ENCODE measurements at regions not wholly inside any gene's neighbourhood (a gene's known extent, or its start where the extent isn't known, plus 50 kb on each side); places are given as distances from the start of the nearest gene placed in this dataset.
A peak's percentile ranks its signal among the peaks of the same experiment; 100 is the strongest.
"Not testable (repeated sequence)": the region's sequence is repeated elsewhere in the genome, so short reads cannot be mapped to it uniquely, and the experiment has no call there.

GRCh38 chr2:168326572-168326971 lies 79.2 kb upstream of the STK39 start:
- no peak overlapping the region for H3K27ac Mint-ChIP-seq
- H3K9me3 Mint-ChIP-seq = peaks cover 5 to 38% (median 21%) of the 10 kb centered on the region in 7 donors
- peaks cover 0 to 5% (median 0%) of the 10 kb centered on the region in 3 donors for H3K27me3 Mint-ChIP-seq
- H3K36me3 Mint-ChIP-seq = peaks cover 0 to 19% of the 10 kb centered on the region in 2 donors
- DNase-seq (no peak), ATAC-seq (ENCODE audit: low read depth in 2 of 2) (no peak)
- no peak overlapping the region for H3K4me3 Mint-ChIP-seq
- H3K4me1 Mint-ChIP-seq = no peaks in the 10 kb centered on the region

DNA sequence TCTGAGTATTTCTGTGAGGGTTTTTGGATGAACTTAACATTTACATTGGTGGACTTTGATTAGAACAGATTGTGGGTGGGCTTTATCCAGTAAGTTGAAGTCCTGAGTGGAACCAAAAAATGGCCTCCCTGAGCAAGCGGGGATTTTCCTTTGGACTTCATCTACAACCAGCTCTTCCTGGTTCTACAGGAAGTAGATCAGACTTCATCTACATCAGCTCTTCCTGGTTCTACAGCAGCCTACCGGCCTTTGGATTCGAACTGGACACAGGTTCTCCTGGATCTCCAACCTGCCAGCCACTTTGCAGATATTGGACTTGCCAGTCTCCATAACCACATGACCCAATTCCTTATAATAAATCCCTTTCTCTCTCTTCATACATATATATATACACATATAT lies 79.9 kb upstream of the STK39 start:
- peaks cover 0 to 19% of the 10 kb centered on the region in 2 donors for H3K36me3 Mint-ChIP-seq
- peaks cover 5 to 41% (median 25%) of the 10 kb centered on the region in 7 donors for H3K9me3 Mint-ChIP-seq
- H3K27ac Mint-ChIP-seq = no peak overlapping the region
- no peaks in the 10 kb centered on the region for H3K4me1 Mint-ChIP-seq
- DNase-seq = no peak
- peaks cover 0 to 5% (median 0%) of the 10 kb centered on the region in 3 donors for H3K27me3 Mint-ChIP-seq
- no peak overlapping the region for H3K4me3 Mint-ChIP-seq
- no peak for ATAC-seq (ENCODE audit: low read depth in 2 of 2)

DNA sequence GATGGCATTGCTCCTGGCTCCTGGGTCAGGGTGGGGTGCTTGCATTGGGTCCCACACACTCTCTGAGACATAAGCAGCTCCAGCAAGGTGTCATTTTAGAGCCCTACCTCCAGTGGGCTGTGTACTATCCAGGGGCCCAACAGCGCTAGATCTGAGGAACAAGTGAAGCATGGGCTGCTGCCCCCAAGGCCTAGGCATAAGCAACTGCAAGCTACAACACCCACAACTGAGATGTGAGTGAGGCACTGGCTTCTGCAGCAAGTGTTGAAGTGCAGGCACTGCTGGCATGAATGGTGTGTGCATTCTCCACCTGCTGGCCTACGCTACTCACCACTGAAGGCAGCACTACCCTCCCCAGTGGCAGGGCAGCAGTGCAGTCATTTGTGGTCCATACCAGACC lies 81.0 kb upstream of the STK39 start:
- Mint-ChIP-seq H3K4me3 (no peak overlapping the region), H3K9me3 (peaks cover 5 to 41% (median 26%) of the 10 kb centered on the region in 7 donors), H3K36me3 (peaks cover 0 to 19% of the 10 kb centered on the region in 2 donors), H3K4me1 (no peaks in the 10 kb centered on the region), H3K27ac (no peak overlapping the region), H3K27me3 (no peaks in the 10 kb centered on the region)
- DNase-seq (no peak), ATAC-seq (ENCODE audit: low read depth in 2 of 2) (no peak)

GRCh38 chr2:168330624-168331423 lies 83.4 kb upstream of the STK39 start:
- H3K4me1 Mint-ChIP-seq = no peaks in the 10 kb centered on the region
- ATAC-seq (ENCODE audit: low read depth in 2 of 2) = no peak
- no peak overlapping the region for H3K4me3 Mint-ChIP-seq
- H3K36me3 Mint-ChIP-seq = peaks cover 0 to 19% of the 10 kb centered on the region in 2 donors
- peaks cover 5 to 41% (median 26%) of the 10 kb centered on the region in 7 donors for H3K9me3 Mint-ChIP-seq
- no peak for DNase-seq
- no peak overlapping the region for H3K27ac Mint-ChIP-seq
- no peaks in the 10 kb centered on the region for H3K27me3 Mint-ChIP-seq

DNA sequence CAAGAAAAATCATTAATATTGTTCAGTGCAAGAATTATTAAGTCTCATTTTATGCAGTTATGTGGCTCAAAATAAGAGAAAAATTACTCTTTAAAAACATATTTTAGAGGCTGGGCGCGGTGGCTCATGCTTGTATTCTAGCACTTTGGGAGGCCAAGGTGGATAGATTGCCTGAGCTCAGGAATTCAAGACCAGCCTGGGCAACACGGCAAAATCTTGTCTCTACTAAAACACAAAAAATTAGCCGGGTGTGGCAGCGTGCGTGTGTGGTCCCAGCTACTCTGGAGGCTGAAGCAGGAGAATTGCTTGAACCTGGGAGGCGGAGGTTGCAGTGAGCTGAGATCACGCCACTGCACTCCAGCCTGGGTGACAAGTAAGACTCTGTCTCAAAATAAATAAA lies 87.9 kb upstream of the STK39 start:
- H3K4me3 Mint-ChIP-seq; H3K36me3 Mint-ChIP-seq; DNase-seq; ATAC-seq (ENCODE audit: low read depth in 2 of 2); H3K27me3 Mint-ChIP-seq; H3K27ac Mint-ChIP-seq; H3K4me1 Mint-ChIP-seq: not testable (repeated sequence)
- peaks cover 5 to 18% (median 17%) of the 10 kb centered on the region in 7 donors for H3K9me3 Mint-ChIP-seq

- Mint-ChIP-seq H3K9me3 (peaks cover 0 to 4% (median 1%) of the 10 kb centered on the region in 7 donors), H3K4me1 (peaks cover 0 to 4% (median 0%) of the 10 kb centered on the region in 3 donors), H3K36me3 (no peaks in the 10 kb centered on the region), H3K27ac (no peak overlapping the region), H3K27me3 (peaks cover 0 to 8% (median 5%) of the 10 kb centered on the region in 3 donors), H3K4me3 (no peak overlapping the region)
- DNase-seq (peak; percentile 10), ATAC-seq (ENCODE audit: low read depth in 2 of 2) (peak; percentile 67 to 71)
These were observed 89.5 kb upstream of the STK39 start for GRCh38 chr2:168336786-168337388.

- Mint-ChIP-seq H3K27ac (peak overlapping the region in 1 of 6 donors; percentile 49), H3K4me3 (no peak overlapping the region), H3K27me3 (peaks cover 0 to 8% (median 5%) of the 10 kb centered on the region in 3 donors), H3K4me1 (peaks cover 0 to 4% (median 0%) of the 10 kb centered on the region in 3 donors), H3K9me3 (no peaks in the 10 kb centered on the region), H3K36me3 (no peaks in the 10 kb centered on the region)
- ATAC-seq (ENCODE audit: low read depth in 2 of 2) (no peak), DNase-seq (no peak)
These were observed 90.9 kb upstream of the STK39 start for GRCh38 chr2:168338292-168338691.

GRCh38 chr2:168338803-168339437 lies 91.5 kb upstream of the STK39 start:
- Mint-ChIP-seq H3K36me3 (no peaks in the 10 kb centered on the region), H3K27ac (no peak overlapping the region), H3K27me3 (peaks cover 0 to 8% (median 5%) of the 10 kb centered on the region in 3 donors), H3K4me3 (no peak overlapping the region), H3K4me1 (peaks cover 0 to 4% (median 0%) of the 10 kb centered on the region in 3 donors), H3K9me3 (no peaks in the 10 kb centered on the region)
- ATAC-seq (ENCODE audit: low read depth in 2 of 2) (no peak), DNase-seq (no peak)

- no peaks in the 10 kb centered on the region for H3K9me3 Mint-ChIP-seq
- peaks cover 0 to 8% (median 5%) of the 10 kb centered on the region in 3 donors for H3K27me3 Mint-ChIP-seq
- DNase-seq = no peak
- peaks cover 12 to 15% (median 13%) of the 10 kb centered on the region in 3 donors for H3K4me1 Mint-ChIP-seq
- H3K4me3 Mint-ChIP-seq = no peak overlapping the region
- no peak for ATAC-seq (ENCODE audit: low read depth in 2 of 2)
- H3K27ac Mint-ChIP-seq = no peak overlapping the region
- no peaks in the 10 kb centered on the region for H3K36me3 Mint-ChIP-seq
These were observed 93.5 kb upstream of the STK39 start for GRCh38 chr2:168340931-168341330.

DNA sequence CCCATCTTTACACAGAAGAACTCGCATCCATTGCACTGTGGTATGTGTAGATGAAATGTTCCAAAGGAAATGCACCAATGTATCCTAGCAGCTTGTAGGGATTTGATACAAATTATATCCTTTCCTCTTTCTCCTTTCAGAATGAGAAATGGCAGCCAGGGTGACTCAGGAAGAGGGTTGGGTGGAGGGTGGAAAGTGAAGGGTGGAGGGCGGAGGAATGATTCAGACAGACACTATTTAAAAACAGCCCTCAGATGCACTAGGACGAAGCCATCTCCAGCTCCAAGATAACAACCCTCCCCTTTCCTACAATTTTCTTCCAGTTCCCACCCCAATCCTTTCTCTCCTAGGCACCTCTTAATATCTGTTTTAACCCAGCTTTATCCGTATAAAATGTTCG lies 96.2 kb upstream of the STK39 start:
- H3K4me3 Mint-ChIP-seq = no peak overlapping the region
- H3K4me1 Mint-ChIP-seq = peaks cover 19 to 26% (median 23%) of the 10 kb centered on the region in 3 donors
- DNase-seq (no peak), ATAC-seq (ENCODE audit: low read depth in 2 of 2) (no peak)
- H3K36me3 Mint-ChIP-seq = no peaks in the 10 kb centered on the region
- H3K27ac Mint-ChIP-seq = no peak overlapping the region
- peaks cover 5 to 8% (median 5%) of the 10 kb centered on the region in 3 donors for H3K27me3 Mint-ChIP-seq
- H3K9me3 Mint-ChIP-seq = no peaks in the 10 kb centered on the region

GRCh38 chr2:168344706-168345105 lies 97.3 kb upstream of the STK39 start:
- Mint-ChIP-seq H3K4me1 (peaks cover 19 to 26% (median 23%) of the 10 kb centered on the region in 3 donors), H3K9me3 (no peaks in the 10 kb centered on the region), H3K4me3 (peak overlapping the region in 1 of 8 donors; percentile 36), H3K36me3 (no peaks in the 10 kb centered on the region), H3K27me3 (peaks cover 5 to 10% (median 5%) of the 10 kb centered on the region in 3 donors), H3K27ac (peak overlapping the region in 2 of 6 donors; percentile 32 to 56)
- no peak for DNase-seq
- ATAC-seq (ENCODE audit: low read depth in 2 of 2) = no peak

GRCh38 chr2:168345601-168346000 lies 98.2 kb upstream of the STK39 start:
- ATAC-seq (ENCODE audit: low read depth in 2 of 2) = peak; percentile 71 to 84
- Mint-ChIP-seq H3K27ac (peak overlapping the region in 4 of 6 donors; percentile 42 to 77 (median 50)), H3K36me3 (no peaks in the 10 kb centered on the region)

GRCh38 chr2:168346725-168347477 lies 99.5 kb upstream of the STK39 start:
- H3K36me3 Mint-ChIP-seq = no peaks in the 10 kb centered on the region
- H3K9me3 Mint-ChIP-seq = no peaks in the 10 kb centered on the region
- H3K4me1 Mint-ChIP-seq = peaks cover 19 to 26% (median 23%) of the 10 kb centered on the region in 3 donors
- H3K27me3 Mint-ChIP-seq = peaks cover 0 to 8% (median 5%) of the 10 kb centered on the region in 3 donors
- DNase-seq (peak; percentile 57), ATAC-seq (ENCODE audit: low read depth in 2 of 2) (peak; percentile 67 to 69)
- peak overlapping the region in 3 of 6 donors; percentile 41 to 74 (median 63) for H3K27ac Mint-ChIP-seq
- peak overlapping the region; percentile 52 to 95 (median 85) for H3K4me3 Mint-ChIP-seq

More at GRCh38 chr2:168345601-168346000, 98.2 kb upstream of the STK39 start:
- DNase-seq = peak; percentile 51
- H3K9me3 Mint-ChIP-seq = no peaks in the 10 kb centered on the region
- peak overlapping the region in 4 of 8 donors; percentile 10 to 54 (median 36) for H3K4me3 Mint-ChIP-seq
- H3K4me1 Mint-ChIP-seq = peaks cover 19 to 26% (median 23%) of the 10 kb centered on the region in 3 donors
- peaks cover 5 to 15% (median 5%) of the 10 kb centered on the region in 3 donors for H3K27me3 Mint-ChIP-seq
